ENCODE measurements at regions not wholly inside any gene's neighbourhood (a gene's known extent, or its start where the extent isn't known, plus 50 kb on each side); places are given as distances from the start of the nearest gene placed in this dataset.

DNA sequence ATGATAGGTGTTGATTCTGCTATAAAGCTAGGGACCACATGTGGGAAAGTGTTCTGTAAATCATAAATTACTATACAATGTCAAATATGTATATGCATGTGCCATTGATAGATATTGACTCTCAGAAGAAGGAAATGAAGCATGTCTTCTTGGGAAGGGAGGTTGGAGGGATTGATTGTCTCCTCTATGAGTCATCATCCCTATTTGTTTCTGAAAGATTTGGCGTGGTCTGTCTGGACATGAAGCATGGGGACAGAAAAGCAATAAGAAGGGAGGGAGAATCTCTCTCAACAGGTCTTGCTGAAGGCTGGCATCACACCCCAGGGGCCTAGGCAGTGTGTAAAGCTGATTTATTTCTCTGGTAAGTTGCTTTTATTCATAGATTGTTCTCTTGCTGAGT lies 98.0 kb upstream of the KCNJ6 start:
- Mint-ChIP-seq H3K36me3 (no peaks in the 10 kb centered on the region), H3K27me3 (no peaks in the 10 kb centered on the region), H3K4me1 (no peaks in the 10 kb centered on the region), H3K9me3 (peaks cover 4% of the 10 kb centered on the region), H3K4me3 (no peak overlapping the region), H3K27ac (no peak overlapping the region)
- no peak for ATAC-seq

DNA sequence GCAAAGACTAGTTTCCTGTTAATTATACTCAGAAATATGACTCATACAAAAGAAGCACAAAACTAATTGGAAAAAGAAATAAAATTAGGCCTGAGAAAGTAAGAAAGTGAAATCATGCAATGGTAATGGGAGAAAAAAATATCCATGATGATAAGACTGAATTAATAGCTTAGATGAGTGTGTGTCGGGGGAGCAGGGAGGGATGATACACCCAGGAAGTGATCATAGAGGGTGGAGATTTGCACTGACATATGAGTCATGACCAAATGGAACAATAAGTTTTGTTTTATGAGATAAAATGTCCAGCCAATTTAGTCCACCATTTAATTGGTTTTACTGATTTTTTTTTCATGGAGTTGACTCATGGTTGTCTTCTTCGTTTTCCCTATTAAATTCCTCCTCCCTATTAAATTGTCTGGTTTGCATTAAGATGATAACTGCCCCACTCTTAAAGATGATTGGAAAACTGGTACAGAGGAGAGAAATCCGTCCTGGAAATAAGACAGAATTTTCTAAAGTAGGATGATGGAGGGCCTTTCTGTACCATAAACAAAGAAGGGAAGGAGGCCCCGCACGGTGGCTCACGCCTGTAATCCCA lies 111.7 kb upstream of the KCNJ6 start:
- H3K9me3 Mint-ChIP-seq = no peaks in the 10 kb centered on the region
- H3K4me3 Mint-ChIP-seq = no peak overlapping the region
- H3K36me3 Mint-ChIP-seq = no peaks in the 10 kb centered on the region
- no peaks in the 10 kb centered on the region for H3K4me1 Mint-ChIP-seq
- ATAC-seq = no peak
- H3K27ac Mint-ChIP-seq = no peak overlapping the region
- no peaks in the 10 kb centered on the region for H3K27me3 Mint-ChIP-seq

DNA sequence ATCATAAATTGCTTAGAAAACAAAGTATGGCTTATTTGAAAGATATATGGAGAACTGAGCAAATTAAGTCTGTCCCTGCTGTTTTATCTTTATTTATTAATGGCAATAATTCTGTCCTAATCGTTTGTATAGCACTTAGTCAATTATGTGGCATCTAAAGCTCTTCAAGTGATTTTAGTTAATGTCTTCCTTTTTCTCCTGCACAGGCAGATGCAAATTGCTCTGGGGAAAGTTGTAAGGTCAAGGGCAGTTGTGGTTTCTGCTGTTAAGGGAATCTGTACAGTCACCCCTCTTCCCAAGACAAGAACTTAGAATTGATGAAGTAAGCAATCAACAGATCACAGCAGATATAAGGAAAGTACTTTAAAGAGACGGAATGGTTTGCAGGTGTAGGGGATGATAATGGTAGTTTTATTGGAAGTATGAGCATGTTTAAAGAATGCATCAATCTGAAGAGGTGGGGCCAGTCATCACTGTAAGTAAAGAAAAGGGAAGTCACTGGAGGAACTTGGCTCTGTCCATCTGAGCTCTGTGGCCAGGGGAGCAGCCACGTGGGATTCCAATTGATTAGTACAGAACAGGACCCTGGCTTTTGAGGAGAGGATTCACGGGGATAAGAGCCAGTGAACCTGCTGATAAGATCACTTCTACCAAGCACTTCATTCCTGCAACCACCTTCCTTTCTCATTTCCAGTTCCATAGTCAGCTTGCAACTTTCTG lies 116.0 kb upstream of the KCNJ6 start:
- Mint-ChIP-seq H3K9me3 (no peaks in the 10 kb centered on the region), H3K4me1 (no peaks in the 10 kb centered on the region), H3K4me3 (no peak overlapping the region), H3K27ac (no peak overlapping the region), H3K36me3 (no peaks in the 10 kb centered on the region), H3K27me3 (no peaks in the 10 kb centered on the region)
- ATAC-seq = no peak

DNA sequence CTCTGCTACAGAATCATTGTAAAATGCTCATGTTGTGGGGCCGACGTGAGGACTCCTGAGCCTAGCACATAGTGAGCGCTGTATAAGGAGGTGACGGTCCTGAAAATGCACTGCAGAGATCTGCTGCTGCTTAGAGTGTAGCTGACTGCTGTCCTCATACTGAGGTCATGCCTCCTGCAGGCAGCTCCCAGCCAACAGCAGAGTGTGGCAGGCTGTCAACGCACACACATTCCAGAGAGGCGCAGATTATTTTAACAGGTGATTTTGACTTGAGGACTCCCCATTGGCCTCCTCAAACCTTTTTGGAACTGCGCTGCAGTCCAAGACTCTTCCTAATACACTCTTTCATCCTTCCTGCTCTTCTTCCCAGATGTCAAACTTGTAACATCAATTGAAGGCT lies 119.8 kb upstream of the KCNJ6 start:
- Mint-ChIP-seq H3K4me3 (no peak overlapping the region), H3K27ac (no peak overlapping the region), H3K27me3 (no peaks in the 10 kb centered on the region), H3K4me1 (no peaks in the 10 kb centered on the region), H3K36me3 (no peaks in the 10 kb centered on the region), H3K9me3 (no peaks in the 10 kb centered on the region)
- ATAC-seq = no peak

DNA sequence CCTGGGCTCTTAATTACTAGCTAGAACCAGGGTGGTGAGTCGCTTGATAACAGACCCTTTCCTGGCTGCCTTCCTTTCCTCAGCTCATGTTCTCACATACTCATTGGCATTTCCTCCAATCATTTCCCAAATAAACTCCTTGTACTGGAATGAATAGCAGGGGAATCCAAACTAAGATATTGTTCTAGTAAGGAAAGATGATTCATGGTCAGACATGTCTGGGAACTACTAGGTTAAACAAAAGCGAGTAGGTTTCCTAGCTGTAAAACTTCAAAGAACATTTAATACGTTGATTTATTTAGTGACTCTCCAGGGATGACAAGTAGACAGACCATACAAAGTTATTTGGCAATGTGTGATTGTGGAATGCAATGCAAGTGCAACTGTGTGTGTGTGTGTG lies 121.2 kb upstream of the KCNJ6 start:
- H3K27ac Mint-ChIP-seq = no peak overlapping the region

DNA sequence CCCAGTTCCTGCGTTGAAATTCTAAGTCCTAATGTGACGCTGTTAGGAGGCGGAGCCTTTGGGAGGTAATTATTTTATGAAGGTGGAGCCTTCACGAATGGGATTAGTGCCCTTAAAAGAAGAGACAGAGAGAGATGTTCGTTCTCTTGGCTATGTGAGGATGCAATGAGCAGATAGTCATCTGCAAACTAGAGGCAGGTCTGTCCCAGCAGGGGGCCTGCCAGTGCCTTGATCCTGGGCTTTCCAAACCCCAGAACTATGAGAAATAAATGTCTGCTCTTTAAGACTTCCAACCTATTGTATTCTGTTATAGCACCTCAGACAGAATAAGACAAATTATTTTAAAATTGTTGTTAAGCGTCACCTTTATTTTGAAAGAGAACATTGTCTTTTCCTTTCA lies 123.1 kb upstream of the KCNJ6 start:
- ATAC-seq = no peak
- Mint-ChIP-seq H3K9me3 (peaks cover 2% of the 10 kb centered on the region), H3K4me3 (no peak overlapping the region), H3K27me3 (no peaks in the 10 kb centered on the region), H3K4me1 (no peaks in the 10 kb centered on the region), H3K27ac (no peak overlapping the region), H3K36me3 (no peaks in the 10 kb centered on the region)

More for the DNA sequence above, 121.2 kb upstream of the KCNJ6 start:
- no peaks in the 10 kb centered on the region for H3K4me1 Mint-ChIP-seq
- ATAC-seq = no peak
- no peaks in the 10 kb centered on the region for H3K27me3 Mint-ChIP-seq
- H3K9me3 Mint-ChIP-seq = no peaks in the 10 kb centered on the region
- no peak overlapping the region for H3K4me3 Mint-ChIP-seq
- no peaks in the 10 kb centered on the region for H3K36me3 Mint-ChIP-seq

DNA sequence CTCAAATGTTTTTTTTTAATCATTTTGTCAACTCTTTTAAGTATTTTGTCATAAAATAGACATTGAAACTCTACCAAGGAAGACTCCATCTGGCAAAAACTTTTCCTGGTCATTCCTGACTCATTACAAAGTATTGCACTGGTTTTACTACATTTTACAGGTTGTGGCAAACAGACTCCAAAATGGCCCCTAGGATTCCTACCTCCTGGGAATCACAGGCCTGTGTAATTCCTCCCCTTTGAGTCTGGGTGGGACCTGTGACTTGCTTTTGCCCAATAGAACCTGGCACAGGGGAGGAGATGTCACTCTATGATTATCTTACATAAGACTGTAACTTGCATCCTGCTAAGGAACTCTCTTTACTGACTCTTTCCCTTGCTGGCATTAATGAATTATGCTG lies 123.6 kb upstream of the KCNJ6 start:
- no peak for ATAC-seq
- Mint-ChIP-seq H3K27ac (no peak overlapping the region), H3K4me3 (no peak overlapping the region), H3K9me3 (peaks cover 2% of the 10 kb centered on the region), H3K27me3 (no peaks in the 10 kb centered on the region), H3K4me1 (no peaks in the 10 kb centered on the region), H3K36me3 (no peaks in the 10 kb centered on the region)

DNA sequence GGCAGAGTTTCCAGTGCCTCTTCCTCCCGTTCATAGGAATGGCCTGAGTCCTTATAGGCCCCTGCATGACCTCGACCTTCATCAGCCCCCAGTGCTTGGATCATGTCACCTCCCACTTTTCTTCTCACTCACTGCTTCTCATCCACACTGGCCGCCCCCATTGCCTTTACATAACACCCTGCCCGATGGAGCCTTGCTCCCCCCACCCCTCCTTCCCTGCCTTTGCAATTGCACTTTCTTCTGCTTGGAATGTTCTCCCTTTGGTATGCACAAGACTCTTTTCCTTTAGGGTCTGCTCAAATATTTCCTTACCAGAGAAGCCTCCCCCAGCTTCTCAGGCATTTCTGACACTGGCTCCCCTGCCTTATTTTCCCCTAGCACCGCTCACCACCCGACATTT lies 125.2 kb upstream of the KCNJ6 start:
- no peak for ATAC-seq
- no peak overlapping the region for H3K27ac Mint-ChIP-seq
- H3K27me3 Mint-ChIP-seq = no peaks in the 10 kb centered on the region
- H3K4me3 Mint-ChIP-seq = no peak overlapping the region
- H3K36me3 Mint-ChIP-seq = no peaks in the 10 kb centered on the region
- no peaks in the 10 kb centered on the region for H3K4me1 Mint-ChIP-seq
- H3K9me3 Mint-ChIP-seq = peaks cover 2% of the 10 kb centered on the region

DNA sequence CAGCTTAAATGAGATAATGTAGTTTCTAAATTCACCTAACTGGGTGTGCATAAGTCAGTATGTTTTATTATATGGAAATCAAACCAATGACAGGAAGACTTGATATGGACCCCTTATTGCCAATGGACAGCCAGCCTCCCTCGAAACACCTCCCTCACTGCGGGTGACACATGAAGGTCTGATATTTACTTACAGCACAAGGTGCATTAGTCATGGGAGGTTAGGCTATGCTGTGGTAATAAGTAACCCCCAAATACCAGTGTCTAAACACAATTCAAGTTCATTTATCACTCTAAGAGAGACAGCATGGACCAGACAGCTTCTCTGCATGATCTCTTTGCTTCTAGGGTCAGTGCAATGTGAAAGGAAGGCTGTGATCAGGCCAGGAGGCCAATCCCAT lies 126.0 kb upstream of the KCNJ6 start:
- no peak for ATAC-seq
- no peaks in the 10 kb centered on the region for H3K36me3 Mint-ChIP-seq
- no peaks in the 10 kb centered on the region for H3K27me3 Mint-ChIP-seq
- no peak overlapping the region for H3K27ac Mint-ChIP-seq
- peaks cover 2% of the 10 kb centered on the region for H3K9me3 Mint-ChIP-seq
- H3K4me3 Mint-ChIP-seq = no peak overlapping the region
- no peaks in the 10 kb centered on the region for H3K4me1 Mint-ChIP-seq

DNA sequence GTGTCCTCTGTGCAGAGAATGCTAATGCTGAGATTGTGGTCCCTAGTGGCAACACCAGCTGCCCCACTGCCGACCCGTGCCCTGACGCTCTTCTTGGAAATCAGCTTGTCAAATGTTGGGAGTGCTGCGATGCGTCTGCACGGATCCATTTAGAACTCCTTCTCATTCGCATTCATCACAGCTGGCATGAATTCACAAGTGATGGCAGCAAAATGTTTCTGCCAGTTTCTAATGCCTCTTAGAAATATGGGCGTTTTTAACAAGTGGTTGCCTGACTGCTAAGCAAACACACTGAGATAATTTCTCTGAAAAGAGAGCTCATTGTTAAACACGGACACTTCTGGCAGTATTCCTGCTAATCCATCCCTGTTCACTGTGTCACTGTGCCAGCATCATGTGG lies 131.9 kb upstream of the KCNJ6 start:
- no peaks in the 10 kb centered on the region for H3K4me1 Mint-ChIP-seq
- ATAC-seq = no peak
- H3K36me3 Mint-ChIP-seq = no peaks in the 10 kb centered on the region
- H3K27me3 Mint-ChIP-seq = no peaks in the 10 kb centered on the region
- H3K9me3 Mint-ChIP-seq = peaks cover 2% of the 10 kb centered on the region
- H3K27ac Mint-ChIP-seq = no peak overlapping the region
- H3K4me3 Mint-ChIP-seq = no peak overlapping the region

DNA sequence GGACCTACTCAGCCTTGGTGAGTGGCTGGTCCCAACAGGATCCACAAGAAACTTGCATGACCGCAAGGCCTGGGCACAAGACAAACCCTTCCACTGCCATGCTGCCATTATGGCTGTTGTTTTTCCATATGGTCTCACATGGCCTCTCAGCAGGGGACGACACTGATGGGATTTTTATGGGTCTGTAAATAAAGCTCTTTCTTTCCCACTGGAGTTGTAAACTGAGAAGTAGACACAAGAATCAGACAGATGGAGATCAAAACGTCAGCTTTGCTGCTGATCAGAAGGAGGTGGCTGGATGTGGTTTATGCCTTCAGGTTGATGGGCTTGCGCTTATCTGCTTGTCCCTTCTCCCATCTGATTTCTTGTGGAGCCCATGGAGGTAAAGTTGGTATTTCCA lies 138.1 kb upstream of the KCNJ6 start:
- Mint-ChIP-seq H3K4me3 (no peak overlapping the region), H3K9me3 (peaks cover 9% of the 10 kb centered on the region), H3K27ac (no peak overlapping the region), H3K4me1 (no peaks in the 10 kb centered on the region), H3K27me3 (no peaks in the 10 kb centered on the region), H3K36me3 (no peaks in the 10 kb centered on the region)
- no peak for ATAC-seq

DNA sequence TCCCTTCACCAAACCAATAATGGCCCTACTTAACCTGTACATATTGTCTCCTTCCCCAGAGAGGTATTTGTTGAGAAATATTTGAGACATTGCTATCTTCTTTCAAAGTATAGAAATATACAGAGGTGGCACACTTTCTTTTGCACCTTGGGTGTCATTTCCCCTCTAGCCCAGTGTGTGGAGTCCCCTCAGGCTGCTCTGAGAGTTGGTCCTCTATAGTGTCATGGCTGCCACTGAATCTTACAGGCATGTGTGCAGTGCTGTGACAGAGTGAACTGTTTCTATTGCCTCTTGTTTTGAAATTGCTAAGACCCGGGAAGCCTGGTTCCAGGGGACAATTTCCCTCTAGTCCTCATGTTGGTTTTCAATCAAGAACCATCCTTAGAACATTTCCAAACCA lies 140.2 kb upstream of the KCNJ6 start:
- no peak for ATAC-seq
- H3K27me3 Mint-ChIP-seq = no peaks in the 10 kb centered on the region
- no peak overlapping the region for H3K4me3 Mint-ChIP-seq
- H3K36me3 Mint-ChIP-seq = no peaks in the 10 kb centered on the region
- H3K9me3 Mint-ChIP-seq = peaks cover 12% of the 10 kb centered on the region
- H3K27ac Mint-ChIP-seq = no peak overlapping the region
- H3K4me1 Mint-ChIP-seq = no peaks in the 10 kb centered on the region

DNA sequence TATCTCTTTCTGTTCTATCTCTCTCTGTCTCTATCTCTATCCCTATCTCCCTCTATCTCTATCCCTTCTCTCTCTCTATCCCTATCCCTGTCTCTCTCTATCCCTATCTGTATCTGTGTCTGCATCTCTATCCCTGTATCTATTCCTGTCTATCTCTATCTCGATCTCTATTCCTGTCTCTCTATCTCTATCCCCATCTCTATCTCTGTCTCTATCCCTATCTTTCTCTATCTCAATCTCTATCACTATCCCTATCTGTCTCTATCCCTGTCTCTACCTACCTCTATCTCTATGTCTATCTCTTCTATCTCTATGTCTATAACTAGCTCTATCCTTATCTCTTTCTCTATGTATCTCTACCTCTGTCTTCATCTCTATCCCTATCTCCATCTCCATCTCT lies 141.4 kb upstream of the KCNJ6 start:
- H3K9me3 Mint-ChIP-seq = peaks cover 12% of the 10 kb centered on the region
- no peak overlapping the region for H3K27ac Mint-ChIP-seq
- ATAC-seq = no peak
- H3K4me1 Mint-ChIP-seq = no peaks in the 10 kb centered on the region
- no peak overlapping the region for H3K4me3 Mint-ChIP-seq
- H3K36me3 Mint-ChIP-seq = no peaks in the 10 kb centered on the region
- H3K27me3 Mint-ChIP-seq = no peaks in the 10 kb centered on the region

DNA sequence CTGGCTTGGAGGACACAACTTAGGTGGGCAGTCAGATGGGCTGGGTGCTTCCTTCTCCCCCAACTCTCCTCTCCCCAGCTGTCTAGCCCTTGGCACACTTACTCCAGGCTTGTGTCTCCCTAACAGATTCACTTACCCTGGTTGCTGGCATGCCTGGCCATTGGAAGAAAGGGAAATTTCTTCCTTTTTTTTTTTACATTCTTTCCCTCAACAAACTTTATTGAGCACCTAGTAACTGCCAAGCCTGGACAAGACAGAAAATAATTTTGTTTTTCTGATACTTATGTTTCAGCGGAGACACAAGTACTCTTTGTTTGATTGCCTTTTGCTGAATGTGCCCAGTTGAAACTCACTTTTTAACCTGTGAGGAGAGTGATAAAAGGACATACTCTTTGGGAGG lies 144.3 kb upstream of the KCNJ6 start:
- no peaks in the 10 kb centered on the region for H3K4me1 Mint-ChIP-seq
- no peak overlapping the region for H3K27ac Mint-ChIP-seq
- ATAC-seq = no peak
- no peaks in the 10 kb centered on the region for H3K27me3 Mint-ChIP-seq
- no peaks in the 10 kb centered on the region for H3K36me3 Mint-ChIP-seq
- no peak overlapping the region for H3K4me3 Mint-ChIP-seq
- peaks cover 12% of the 10 kb centered on the region for H3K9me3 Mint-ChIP-seq

DNA sequence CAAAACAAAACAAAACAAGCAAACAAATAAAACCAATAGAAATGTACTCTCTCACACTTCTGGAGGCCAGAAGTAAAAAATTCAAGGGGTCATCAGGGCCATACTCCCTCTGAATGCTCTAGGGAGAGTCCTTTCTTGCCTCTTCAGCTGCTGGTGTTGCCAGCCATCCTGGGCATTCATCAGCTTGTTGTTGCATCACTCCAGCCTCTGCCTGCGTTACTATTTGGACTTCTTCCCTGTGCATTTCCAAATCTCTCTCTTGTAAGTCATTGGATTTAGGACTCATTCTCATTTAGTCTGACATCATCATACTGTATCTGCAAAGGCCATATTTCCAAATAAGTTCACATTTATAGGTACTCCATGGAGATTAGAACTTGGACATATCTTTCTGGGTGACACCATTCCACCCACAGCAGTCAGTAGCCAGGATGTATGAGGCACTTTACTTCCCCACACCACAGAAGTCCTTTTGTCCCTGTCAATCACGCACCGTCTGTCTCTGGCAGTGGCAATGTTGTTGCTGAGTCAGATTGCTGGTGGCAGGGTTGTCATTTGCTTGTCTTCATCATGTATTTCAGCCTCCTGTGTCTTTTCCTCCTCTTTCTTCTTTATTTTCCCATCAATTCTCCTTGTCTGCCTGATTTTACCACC lies 151.0 kb upstream of the KCNJ6 start:
- Mint-ChIP-seq H3K36me3 (no peaks in the 10 kb centered on the region), H3K27ac (no peak overlapping the region), H3K9me3 (no peaks in the 10 kb centered on the region), H3K4me1 (no peaks in the 10 kb centered on the region), H3K27me3 (no peaks in the 10 kb centered on the region), H3K4me3 (no peak overlapping the region)
- ATAC-seq = no peak

DNA sequence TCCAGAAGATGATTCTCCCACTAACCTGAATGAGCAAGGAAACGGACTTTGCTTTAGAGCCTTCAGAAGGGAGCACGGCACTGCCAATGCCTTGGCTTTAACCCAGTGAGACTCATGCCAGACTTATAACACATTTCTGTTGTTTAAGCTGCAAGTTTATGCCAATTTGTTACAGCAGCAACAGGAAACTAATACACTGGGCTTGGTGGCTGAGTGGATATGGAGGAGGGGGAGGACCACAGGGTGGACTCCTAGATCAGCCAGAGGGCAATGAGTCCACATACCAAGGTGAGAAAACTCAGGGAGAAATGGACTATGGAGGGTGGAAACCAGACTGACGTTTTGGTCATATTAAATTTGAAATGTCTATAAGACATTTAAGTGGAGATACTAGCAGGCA lies 156.2 kb upstream of the KCNJ6 start:
- Mint-ChIP-seq H3K9me3 (peaks cover 10% of the 10 kb centered on the region), H3K36me3 (no peaks in the 10 kb centered on the region), H3K4me1 (no peaks in the 10 kb centered on the region), H3K4me3 (no peak overlapping the region), H3K27ac (no peak overlapping the region), H3K27me3 (no peaks in the 10 kb centered on the region)
- no peak for ATAC-seq

All from stimulated activated memory B cell treated with anti-CD40 and anti-IgM and Interleukin-4, amounts not matched to agents 10 μg/mL and 1 μg/mL and 100 μg/mL, for 72 hours (primary cell).